IPS DF 19.7 (cell line): ENCODE measurements at regions not wholly inside any gene's neighbourhood (a gene's known extent, or its start where the extent isn't known, plus 50 kb on each side); places are given as distances from the start of the nearest gene placed in this dataset.

Source experiments
- DNase-seq: peaks from one replicate; pipeline ENCODE4 v3.0.0-alpha.2; 2013; ENCODE audit warnings: low read depth, low spot score

- DNase-seq = no peak
Measured at GRCh38 chr7:108973075-108973474, 403.4 kb downstream of the DNAJB9 start.

GRCh38 chr7:108974641-108975040 lies 405.0 kb downstream of the DNAJB9 start:
- no peak for DNase-seq

GRCh38 chr7:108985037-108985436 lies 415.4 kb downstream of the DNAJB9 start:
- DNase-seq = no peak

GRCh38 chr7:108989319-108989718 lies 419.6 kb downstream of the DNAJB9 start:
- no peak for DNase-seq

- DNase-seq = no peak
Measured at GRCh38 chr7:108997480-108997879, 427.8 kb downstream of the DNAJB9 start.

- DNase-seq = no peak
Measured at GRCh38 chr7:109003742-109004141, 434.1 kb downstream of the DNAJB9 start.

GRCh38 chr7:109009636-109010035 lies 440.0 kb downstream of the DNAJB9 start:
- DNase-seq = no peak

- DNase-seq = no peak
Measured at GRCh38 chr7:109020251-109020650, 450.6 kb downstream of the DNAJB9 start.

GRCh38 chr7:109021390-109021789 lies 451.7 kb downstream of the DNAJB9 start:
- no peak for DNase-seq

- DNase-seq = no peak
Measured at GRCh38 chr7:109029866-109030265, 460.2 kb downstream of the DNAJB9 start.

GRCh38 chr7:109044691-109045090 lies 475.0 kb downstream of the DNAJB9 start:
- DNase-seq = no peak

GRCh38 chr7:109049366-109049765 lies 479.7 kb downstream of the DNAJB9 start:
- DNase-seq = no peak

- no peak for DNase-seq
Measured at GRCh38 chr7:109059089-109059488, 489.4 kb downstream of the DNAJB9 start.

- DNase-seq = no peak
Measured at GRCh38 chr7:109062798-109063197, 493.1 kb downstream of the DNAJB9 start.

- no peak for DNase-seq
Measured at GRCh38 chr7:109073543-109073942, 503.9 kb downstream of the DNAJB9 start.

GRCh38 chr7:109076396-109076972 lies 506.8 kb downstream of the DNAJB9 start:
- no peak for DNase-seq

GRCh38 chr7:109091042-109091441 lies 521.4 kb downstream of the DNAJB9 start:
- DNase-seq = no peak

- DNase-seq = no peak
Measured at GRCh38 chr7:109092268-109092667, 522.6 kb downstream of the DNAJB9 start.

- no peak for DNase-seq
Measured at GRCh38 chr7:109101332-109101731, 531.7 kb downstream of the DNAJB9 start.

- no peak for DNase-seq
Measured at GRCh38 chr7:109109558-109109957, 539.9 kb downstream of the DNAJB9 start.

GRCh38 chr7:109111086-109111485 lies 541.4 kb downstream of the DNAJB9 start:
- DNase-seq = no peak

GRCh38 chr7:109121599-109122300 lies 552.1 kb downstream of the DNAJB9 start:
- no peak for DNase-seq

GRCh38 chr7:109125001-109125400 lies 555.3 kb downstream of the DNAJB9 start:
- DNase-seq = no peak
